IMR-90 (cell line): ENCODE measurements at regions not wholly inside any gene's neighbourhood (a gene's known extent, or its start where the extent isn't known, plus 50 kb on each side); places are given as distances from the start of the nearest gene placed in this dataset.

Experiments
- ATAC-seq: fragments of 200-7000 bp; cut with Tn5 transposase; 2 replicates; pipeline ENCODE4 v1.9.1; 2020; ENCODE audit warnings: low read depth, mild to moderate bottlenecking, moderate library complexity
- BruUV-seq: library from RNA; stranded (reverse); fragments of 400-500 nt; replicated peaks from 2 replicates; lab custom pipeline; 2021; lab: Mats Ljungman, UMichigan
- CTCF ChIA-PET: fragments of 300-600 bp; formaldehyde crosslinking; extraction: SDS; loops from one replicate; lab custom pipeline; 2021; ENCODE audit warnings: antibody characterized with exemption; lab: Yijun Ruan, JAX
- POLR2A ChIA-PET: fragments of 300-600 bp; sonication (Branson Sonifier 250); formaldehyde crosslinking; loops from one replicate; lab custom pipeline; 2022; ENCODE audit warnings: antibody characterized with exemption; ENCODE audit not compliant: unreplicated experiment; lab: Charles Lee
- DNase-seq: peaks from one replicate; pipeline ENCODE4 v3.0.0; 2013
- H2AFZ ChIP-seq: replicated peaks from 2 replicates; pipeline ENCODE3; 2013; ENCODE audit warnings: low read length, mild to moderate bottlenecking; ENCODE audit not compliant: poor library complexity
- H2AK5ac ChIP-seq: 2 replicates; pipeline ENCODE4 v1.6.1; 2013; ENCODE audit warnings: low read depth, low read length, inconsistent platforms
- H2AK9ac ChIP-seq: replicated peaks from 2 replicates; pipeline ENCODE3; 2013; ENCODE audit warnings: mild to moderate bottlenecking, low read depth, low read length, moderate library complexity; ENCODE audit not compliant: poor library complexity
- H2BK120ac ChIP-seq: 2 replicates; pipeline ENCODE4 v1.6.1; 2013; ENCODE audit warnings: low read depth, low read length, inconsistent platforms
- H2BK15ac ChIP-seq: 3 replicates; pipeline ENCODE4 v1.6.1; 2013; ENCODE audit warnings: low read depth, low read length, inconsistent platforms
- H2BK20ac ChIP-seq: 2 replicates; pipeline ENCODE4 v1.6.1; 2013; ENCODE audit warnings: low read depth, mild to moderate bottlenecking, inconsistent platforms, low read length, moderate library complexity
- H2BK5ac ChIP-seq: 2 replicates; pipeline ENCODE4 v1.6.1; 2013; ENCODE audit warnings: mild to moderate bottlenecking, low read depth, low read length, inconsistent platforms; ENCODE audit not compliant: poor library complexity, severe bottlenecking
- H3K14ac ChIP-seq: replicated peaks from 2 replicates; pipeline ENCODE4 v1.6.1; 2013; ENCODE audit warnings: low read depth, low read length, inconsistent platforms
- H3K18ac ChIP-seq: 2 replicates; pipeline ENCODE4 v1.6.1; 2013; ENCODE audit warnings: low read depth, low read length, control low read depth
- H3K23ac ChIP-seq: 2 replicates; pipeline ENCODE4 v1.6.1; 2013; ENCODE audit warnings: low read depth, low read length, inconsistent platforms
- H3K27ac ChIP-seq: 2 replicates; pipeline ENCODE4 v1.5.1; 2013; ENCODE audit warnings: mild to moderate bottlenecking, control low read depth, low read length; ENCODE audit not compliant: insufficient read depth
- H3K27me3 ChIP-seq: 2 replicates; pipeline ENCODE4 v1.6.1; 2013; ENCODE audit warnings: low read length; ENCODE audit not compliant: control insufficient read depth, insufficient read depth
- H3K36me3 ChIP-seq: 2 replicates; pipeline ENCODE4 v1.6.1; 2013; ENCODE audit warnings: low read length, mixed read lengths; ENCODE audit not compliant: control insufficient read depth, insufficient read depth
- H3K4ac ChIP-seq: 2 replicates; pipeline ENCODE4 v1.6.1; 2013; ENCODE audit warnings: low read depth, low read length, inconsistent platforms
- H3K4me1 ChIP-seq: 2 replicates; pipeline ENCODE4 v1.6.1; 2013; ENCODE audit warnings: low read length, mixed read lengths; ENCODE audit not compliant: control insufficient read depth, insufficient read depth
- H3K4me2 ChIP-seq: 2 replicates; pipeline ENCODE4 v1.6.1; 2013; ENCODE audit warnings: low read depth, mild to moderate bottlenecking, control low read depth, low read length, moderate library complexity
- H3K4me3 ChIP-seq: 2 replicates; pipeline ENCODE4 v1.5.1; 2013; ENCODE audit warnings: low read depth, mild to moderate bottlenecking, control low read depth, low read length, moderate library complexity; ENCODE audit not compliant: insufficient read depth
- H3K56ac ChIP-seq: 2 replicates; pipeline ENCODE4 v1.6.1; 2013; ENCODE audit warnings: low read length, inconsistent platforms; ENCODE audit not compliant: insufficient read depth; ENCODE audit errors: extremely low read depth
- H3K79me1 ChIP-seq, 2 experiments: 2 replicates each; pipeline ENCODE4 v1.6.1; 2013; ENCODE audit warnings: low read length in 2 of 2, inconsistent platforms in 1 of 2, low read depth in 1 of 2
- H3K9ac ChIP-seq: 2 replicates; pipeline ENCODE4 v1.6.1; 2013; ENCODE audit warnings: low read depth, low read length, control low read depth
- H3K9me1 ChIP-seq: 2 replicates; pipeline ENCODE4 v1.6.1; 2013; ENCODE audit warnings: low read length, inconsistent platforms; ENCODE audit not compliant: insufficient read depth
- H3K9me3 ChIP-seq: 2 replicates; pipeline ENCODE4 v1.6.1; 2013; ENCODE audit warnings: low read length; ENCODE audit not compliant: control insufficient read depth, insufficient read depth
- H4K20me1 ChIP-seq: 2 replicates; pipeline ENCODE4 v1.6.1; 2013; ENCODE audit warnings: low read length, inconsistent platforms; ENCODE audit not compliant: insufficient read depth
- H4K5ac ChIP-seq: 2 replicates; pipeline ENCODE4 v1.6.1; 2013; ENCODE audit warnings: mild to moderate bottlenecking, low read depth, low read length, control low read depth
- H4K8ac ChIP-seq, 2 experiments: 2 replicates each; pipeline ENCODE4 v1.6.1; 2013; ENCODE audit warnings: low read depth in 2 of 2, low read length in 2 of 2, control low read depth in 1 of 2, inconsistent platforms in 1 of 2
- H4K91ac ChIP-seq: 2 replicates; pipeline ENCODE4 v1.6.1; 2013; ENCODE audit warnings: low read depth, low read length, inconsistent platforms; ENCODE audit not compliant: insufficient read depth
- CEBPB ChIP-seq: IDR thresholded peaks from 2 replicates; pipeline ENCODE4 v1.6.1; 2012; ENCODE audit warnings: low read depth, low read length, improper control_type of control experiment
- MAFK ChIP-seq: IDR thresholded peaks from 2 replicates; pipeline ENCODE4 v1.6.1; 2012; ENCODE audit warnings: low read depth, low read length, improper control_type of control experiment
- MAZ ChIP-seq: IDR thresholded peaks from 2 replicates; pipeline ENCODE4 v1.6.1; 2012; ENCODE audit warnings: low read depth, mild to moderate bottlenecking, low read length, improper control_type of control experiment, moderate library complexity, borderline replicate concordance
- SMC3 ChIP-seq: fragments of 150-350 bp; IDR thresholded peaks from 2 replicates; pipeline ENCODE4 v1.6.1; 2016; ENCODE audit warnings: low read depth, mild to moderate bottlenecking, antibody characterized with exemption, low read length, moderate library complexity
- whole genome bisulfite sequencing, 2 experiments: methylation state at CpG; one replicate each; pipeline versions ENCODE4 v1.1.5 to v1.1.7; 2013; ENCODE audit warnings: missing lambda C conversion rate in 2 of 2; ENCODE audit not compliant: insufficient read length in 1 of 2; ENCODE audit errors: extremely low coverage in 2 of 2; 5-methylcytosine and 5-hydroxymethylcytosine counted together
- dilution Hi-C: fragments of 300-500 bp; cut with HindIII; formaldehyde crosslinking; loops from one replicate; pipeline ENCODE4 v1.14.3; 2018; ENCODE audit warnings: low sequenced_read_pairs; ENCODE audit not compliant: unreplicated experiment
- in situ Hi-C: fragments of 300-500 bp; cut with MboI; formaldehyde crosslinking; loops from 3 replicates; pipeline ENCODE4 v1.14.3; 2019; ENCODE audit warnings: low sequenced_read_pairs, inconsistent platforms, mixed read lengths
- intact Hi-C: fragments of 100-400 bp; cut with micrococcal nuclease; formaldehyde crosslinking; loops from 2 replicates; pipeline ENCODE4 v1.10.0; 2022
- TF ChIP-seq, protein P1 (sequence below): fragments of 150-350 bp; IDR thresholded peaks from 2 replicates; pipeline ENCODE4 v1.6.1; 2016; ENCODE audit warnings: low read depth, mild to moderate bottlenecking, low read length, moderate library complexity, borderline replicate concordance

DNA sequence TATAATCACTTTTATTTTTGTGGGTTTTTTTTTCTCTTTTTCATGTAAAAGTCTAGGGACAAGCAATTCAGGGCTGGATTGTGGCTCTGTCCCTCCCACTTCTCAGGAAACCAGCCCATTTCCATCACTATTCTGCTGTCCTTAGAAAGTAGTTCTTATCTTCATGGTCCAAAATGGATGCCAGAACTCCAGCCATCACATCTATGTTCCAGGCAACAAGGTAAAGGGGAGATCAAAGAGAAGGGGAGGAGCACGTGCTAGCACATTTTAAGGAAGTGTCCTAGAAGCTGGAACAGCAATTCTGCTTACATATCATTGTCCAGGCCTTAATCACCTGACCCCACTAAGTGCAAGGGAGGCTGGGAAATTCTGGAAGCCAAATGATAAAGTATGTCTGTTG lies 181.1 kb upstream of the C2CD4B start:
- in situ Hi-C loops: no loop called here
- no peak for DNase-seq
- POLR2A ChIA-PET: no interaction called here

More for the DNA sequence above, 181.1 kb upstream of the C2CD4B start:
- H3K4me2 ChIP-seq: no peak overlapping the region
- dilution Hi-C loops (no loop called here), intact Hi-C loops (no loop called here)
- no peak overlapping the region for H2AK9ac ChIP-seq
- H4K20me1 ChIP-seq: no peaks in the 10 kb centered on the region
- no peak for ATAC-seq
- WGBS, 2 experiments: no CpG with 5 or more reads among the region's 1 CpG
- H3K23ac ChIP-seq: no peak overlapping the region
- no peak overlapping the region for H3K27ac ChIP-seq
- H3K27me3 ChIP-seq: peaks cover 8% of the 10 kb centered on the region
- H3K4me1 ChIP-seq: no peaks in the 10 kb centered on the region; the same call in 1 of the 2 replicates
- no peak overlapping the region for H3K9ac ChIP-seq
- no peaks in the 10 kb centered on the region for H3K9me3 ChIP-seq
- no peak overlapping the region for H2BK15ac ChIP-seq
- H2BK20ac ChIP-seq: no peak overlapping the region
- no peak overlapping the region for H3K4ac ChIP-seq
- H3K18ac ChIP-seq: no peak overlapping the region
- CTCF ChIA-PET: no interaction called here
- no peak overlapping the region for H3K14ac ChIP-seq
- H3K9me1 ChIP-seq: no peaks in the 10 kb centered on the region; the same call in 1 of the 2 replicates
- no peak overlapping the region for H2AFZ ChIP-seq
- H3K4me3 ChIP-seq: no peak overlapping the region
- H3K36me3 ChIP-seq: no peaks in the 10 kb centered on the region
- H4K91ac ChIP-seq: no peak overlapping the region
- H2AK5ac ChIP-seq: no peak overlapping the region
- no peak overlapping the region for H4K5ac ChIP-seq
- BruUV-seq: no TSS peak
- H4K8ac ChIP-seq: no peak overlapping the region
- TF ChIP-seq MAFK (no peak), SMC3 (no peak), MAZ (no peak), CEBPB (no peak)
- TF ChIP-seq, protein P1, sequence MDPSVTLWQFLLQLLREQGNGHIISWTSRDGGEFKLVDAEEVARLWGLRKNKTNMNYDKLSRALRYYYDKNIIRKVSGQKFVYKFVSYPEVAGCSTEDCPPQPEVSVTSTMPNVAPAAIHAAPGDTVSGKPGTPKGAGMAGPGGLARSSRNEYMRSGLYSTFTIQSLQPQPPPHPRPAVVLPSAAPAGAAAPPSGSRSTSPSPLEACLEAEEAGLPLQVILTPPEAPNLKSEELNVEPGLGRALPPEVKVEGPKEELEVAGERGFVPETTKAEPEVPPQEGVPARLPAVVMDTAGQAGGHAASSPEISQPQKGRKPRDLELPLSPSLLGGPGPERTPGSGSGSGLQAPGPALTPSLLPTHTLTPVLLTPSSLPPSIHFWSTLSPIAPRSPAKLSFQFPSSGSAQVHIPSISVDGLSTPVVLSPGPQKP: no peak
- H2BK5ac ChIP-seq: no peak overlapping the region
- no peaks in the 10 kb centered on the region for H3K79me1 ChIP-seq
- no peak overlapping the region for H3K56ac ChIP-seq
- no peak overlapping the region for H2BK120ac ChIP-seq
